Mammary epithelial cell (primary cell): ENCODE measurements at regions not wholly inside any gene's neighbourhood (a gene's known extent, or its start where the extent isn't known, plus 50 kb on each side); places are given as distances from the start of the nearest gene placed in this dataset.

ENCODE experiments used
- CTCF ChIP-seq, 2 donors: IDR thresholded peaks in 1 of 2; conservative IDR thresholded peaks in 1 of 2; 2 replicates each; pipeline ENCODE4 v1.5.1; 2011 to 2012; ENCODE audit warnings: inconsistent platforms in 2 of 2, low read length in 2 of 2, mild to moderate bottlenecking in 2 of 2, control low read depth in 1 of 2, low read depth in 1 of 2; ENCODE audit not compliant: insufficient read depth in 1 of 2; ENCODE audit errors: extremely low read depth in 1 of 2
- EZH2 ChIP-seq: IDR thresholded peaks from 2 replicates; pipeline ENCODE4 v1.6.1; 2012; ENCODE audit warnings: low read length, inconsistent platforms, borderline replicate concordance

DNA sequence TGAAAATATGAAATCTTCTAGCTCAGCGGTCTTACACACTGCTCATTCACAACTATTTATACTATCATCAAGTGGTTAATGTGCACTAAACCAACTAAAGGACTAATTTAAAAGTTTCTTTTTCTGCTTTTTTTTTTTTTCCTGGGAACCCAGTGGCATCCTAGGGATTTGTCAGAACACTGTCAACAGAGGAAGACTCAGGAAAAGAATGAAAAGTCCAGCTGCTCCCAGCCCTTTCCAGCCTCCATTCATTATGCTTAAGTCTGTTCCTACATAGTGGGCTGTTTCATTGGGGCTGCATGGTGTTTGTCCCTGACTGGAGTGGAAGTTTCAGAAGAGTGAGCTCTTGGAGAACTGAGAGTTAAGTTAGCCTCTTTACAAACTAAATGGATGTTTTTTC, 391.1 kb downstream of the AASDHPPT start:
- TF ChIP-seq CTCF (conservative IDR thresholded peaks at IDR 0.05 in 1 of 2, IDR thresholded peaks at IDR 0.05 in 1 of 2; ENCODE audit: extremely low read depth in 1 of 2, insufficient read depth in 1 of 2, low read depth in 1 of 2, low read length in 2 of 2), result no peak
- TF ChIP-seq EZH2, result no peak
